GM19023 (cell line): ENCODE measurements at regions not wholly inside any gene's neighbourhood (a gene's known extent, or its start where the extent isn't known, plus 50 kb on each side); places are given as distances from the start of the nearest gene placed in this dataset.
"Not testable (repeated sequence)": the region's sequence is repeated elsewhere in the genome, so short reads cannot be mapped to it uniquely, and the experiment has no call there.

Source experiments
- ATAC-seq: cut with Tn5 transposase; IDR thresholded peaks from one replicate; pipeline ENCODE4 v1.9.1; 2021; ENCODE audit warnings: mild to moderate bottlenecking, moderate library complexity; ENCODE audit not compliant: unreplicated experiment

DNA sequence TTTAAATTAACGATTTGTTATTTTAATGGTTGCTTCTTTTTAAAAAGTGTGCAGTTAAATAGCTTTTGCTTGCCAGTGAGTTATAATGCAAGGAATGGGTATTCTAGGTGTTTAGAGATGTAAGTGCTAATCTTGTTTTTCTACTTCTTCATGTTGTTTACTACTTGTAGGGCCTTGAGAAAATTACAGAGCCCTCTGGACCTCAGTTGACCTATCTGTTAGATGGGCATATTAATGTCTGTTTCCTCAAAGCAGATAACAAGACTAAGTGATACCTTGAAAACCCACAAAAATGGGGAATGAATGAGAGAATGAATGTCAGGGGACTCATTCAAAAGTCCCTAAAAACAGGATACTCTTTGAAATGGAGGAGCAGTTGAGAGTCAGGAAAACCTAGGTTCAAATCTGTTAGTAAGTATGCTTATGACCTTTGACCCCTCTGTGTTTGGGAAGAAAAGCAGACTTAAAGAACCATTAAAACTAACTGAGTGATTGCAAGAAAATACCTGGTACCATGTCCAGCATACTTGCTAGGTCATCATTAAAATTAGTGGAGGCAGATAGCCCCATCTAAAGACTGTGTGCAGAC, 419.5 kb downstream of the EDEM1 start:
- no peak for ATAC-seq

DNA sequence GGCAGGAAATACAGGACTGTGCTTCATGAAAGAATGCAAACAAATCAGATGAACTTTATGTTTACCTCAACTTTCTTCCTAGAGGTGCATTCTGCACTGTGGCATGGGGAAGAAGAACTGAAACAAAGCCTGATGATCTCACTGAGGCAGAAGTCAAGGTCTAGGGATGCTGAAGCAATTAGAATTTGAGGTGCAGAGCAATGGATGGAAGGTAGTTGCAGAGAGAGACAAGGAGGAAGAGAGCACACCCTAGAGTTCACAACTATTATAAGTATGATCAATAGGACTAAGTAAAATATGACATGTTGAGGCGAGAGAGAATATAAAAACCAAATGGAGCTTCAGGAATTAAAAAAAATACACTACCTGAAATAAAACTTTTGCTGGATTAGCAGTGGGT, 420.1 kb downstream of the EDEM1 start:
- no peak for ATAC-seq

DNA sequence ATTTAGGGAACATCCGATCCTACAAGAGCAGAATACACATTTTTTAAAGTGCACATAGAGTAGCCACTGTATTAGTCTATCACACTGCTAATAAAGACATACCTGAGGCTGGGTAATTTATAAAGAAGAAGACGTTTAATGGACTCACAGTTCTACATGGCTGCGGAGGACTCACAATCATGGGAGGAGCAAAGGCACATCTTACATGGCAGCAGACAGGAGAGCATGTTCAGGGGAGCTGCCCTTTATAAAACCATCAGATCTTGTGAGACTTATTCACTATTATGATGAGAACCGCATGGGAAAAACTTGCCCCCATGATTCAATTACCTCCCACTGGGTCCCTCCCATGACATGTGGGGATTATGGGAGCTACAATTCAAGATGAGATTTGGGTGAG, 421.5 kb downstream of the EDEM1 start:
- not testable (repeated sequence) for ATAC-seq

DNA sequence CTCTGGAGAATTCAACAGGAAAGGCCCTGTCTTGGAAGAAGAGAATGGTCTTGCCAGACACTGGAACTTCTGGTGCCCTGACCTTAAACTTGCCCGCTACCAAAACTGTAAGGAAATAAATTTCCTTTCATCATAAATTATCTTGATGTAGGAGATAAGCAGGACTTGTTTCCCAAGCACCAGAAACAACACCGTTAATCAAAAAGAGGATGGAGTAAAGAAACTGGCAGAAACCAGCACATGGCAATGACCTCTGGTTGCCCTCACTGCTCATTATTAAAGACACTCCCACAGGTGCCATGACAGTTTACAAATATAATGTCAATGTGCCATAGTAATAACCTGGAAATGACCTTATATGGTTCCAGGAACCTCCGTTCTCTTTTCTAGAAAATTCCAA, 426.1 kb downstream of the EDEM1 start:
- ATAC-seq, result no peak

DNA sequence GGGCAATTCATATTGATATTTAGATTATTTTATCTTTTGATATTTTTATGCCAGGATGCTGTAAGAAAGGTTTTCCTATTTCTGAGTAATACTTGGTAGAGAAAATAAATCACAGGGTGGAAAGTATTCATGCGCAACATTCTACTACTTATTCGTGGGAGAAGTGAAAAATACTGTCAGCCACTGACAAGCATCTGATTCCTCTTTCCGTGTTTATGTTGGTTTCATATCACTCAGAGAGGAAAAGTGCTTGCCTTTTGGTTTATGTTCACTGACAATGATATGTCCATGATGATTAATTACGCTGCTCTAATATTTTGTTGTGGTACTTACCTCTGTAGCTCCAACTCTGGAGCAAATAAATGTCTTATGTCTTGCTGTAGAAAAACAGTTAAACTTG, 429.4 kb downstream of the EDEM1 start:
- no peak for ATAC-seq

DNA sequence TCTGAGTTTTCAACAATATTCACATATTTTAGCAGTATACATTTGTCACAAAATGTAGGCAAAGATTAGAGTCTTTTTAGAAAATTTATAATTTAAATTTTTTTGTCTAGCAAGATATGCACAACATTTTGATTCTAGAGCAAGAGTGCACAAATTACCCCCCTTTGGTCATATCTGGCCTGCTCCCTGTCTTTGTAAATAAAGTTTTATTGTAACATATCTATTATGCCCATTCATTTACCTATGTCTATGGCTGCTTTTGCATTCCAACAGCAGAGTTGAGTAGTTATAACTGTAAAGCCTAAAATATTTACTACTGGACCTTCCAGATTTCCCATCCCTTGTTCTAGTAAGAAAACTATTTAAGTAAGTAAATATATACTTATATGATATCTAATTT, 430.7 kb downstream of the EDEM1 start:
- ATAC-seq, result no peak

DNA sequence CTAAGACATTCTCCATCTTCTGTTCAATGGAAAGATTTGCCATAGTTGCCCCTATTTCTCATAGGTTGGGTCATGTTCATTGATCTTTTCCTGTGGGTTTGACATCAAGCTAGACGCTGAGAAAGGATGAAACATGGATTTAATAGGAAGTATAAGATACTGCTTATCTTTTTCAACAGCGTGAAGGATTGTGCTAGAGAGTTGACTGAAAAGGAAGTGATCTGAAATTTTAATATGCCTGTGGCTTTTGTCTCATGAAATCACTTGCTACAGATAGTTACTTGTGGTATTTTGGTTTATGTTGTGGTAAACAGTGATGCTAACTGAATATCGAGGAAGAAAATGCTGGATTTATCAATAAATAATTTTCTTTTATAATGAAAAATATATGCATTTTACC, 442.9 kb downstream of the EDEM1 start:
- no peak for ATAC-seq

DNA sequence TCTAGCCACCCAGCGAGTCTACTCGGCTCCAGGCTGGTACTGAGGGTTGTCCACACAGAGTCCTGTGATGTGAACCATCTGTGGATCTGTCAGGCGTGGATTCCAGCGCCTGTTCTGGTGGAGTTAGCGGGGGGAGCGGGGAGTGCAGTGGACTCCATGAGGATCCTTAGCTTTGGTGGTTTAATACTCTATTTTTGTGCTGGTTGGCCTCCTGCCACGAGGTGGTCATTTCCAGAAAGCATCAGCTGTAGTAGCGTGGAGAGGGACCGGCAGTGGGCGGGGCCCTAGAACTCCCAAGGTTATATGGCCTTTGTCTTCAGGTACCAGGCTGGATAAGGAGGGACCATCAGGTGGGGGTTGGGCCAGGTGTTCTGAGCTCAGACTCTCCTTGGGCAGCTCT, 446.5 kb downstream of the EDEM1 start:
- ATAC-seq, result no peak

DNA sequence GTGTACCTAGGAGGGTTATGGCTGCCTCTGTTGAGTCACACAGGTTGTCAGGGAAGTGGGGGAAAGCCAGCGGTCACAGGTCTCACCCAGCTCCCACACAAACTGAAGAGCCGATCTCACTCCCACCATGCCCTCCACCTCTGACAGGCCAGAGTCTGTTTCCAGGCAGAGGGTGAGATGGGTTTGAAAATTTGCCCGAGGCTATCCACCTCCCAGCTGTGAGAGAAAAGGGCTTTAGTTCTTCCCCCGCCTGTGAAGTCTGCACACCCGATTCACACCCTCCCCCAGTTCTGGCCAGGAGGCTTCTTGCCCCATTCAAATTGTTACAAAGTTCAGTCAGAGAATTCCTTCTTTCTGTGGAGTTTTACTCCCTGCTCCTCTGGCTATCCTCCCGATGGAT, 446.9 kb downstream of the EDEM1 start:
- ATAC-seq, result no peak

DNA sequence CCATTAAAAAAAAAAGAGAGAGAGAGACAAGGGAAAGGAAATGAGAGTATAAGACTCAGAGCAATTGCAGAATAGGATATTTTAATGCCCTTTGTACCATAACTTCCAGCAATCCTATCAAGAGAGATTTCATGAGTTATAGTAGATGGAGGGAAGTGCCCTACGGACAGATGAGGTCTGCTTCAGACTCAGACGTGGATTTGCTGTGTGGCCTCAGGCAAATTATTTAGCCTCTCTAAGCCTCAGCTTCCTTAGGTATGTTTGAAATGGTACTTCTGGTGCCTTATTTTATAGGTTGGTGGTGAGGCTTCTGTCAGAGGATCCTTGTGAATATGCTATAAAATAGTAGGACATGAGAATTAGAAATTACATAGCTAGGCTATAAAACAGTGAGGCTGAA, 448.2 kb downstream of the EDEM1 start:
- no peak for ATAC-seq

DNA sequence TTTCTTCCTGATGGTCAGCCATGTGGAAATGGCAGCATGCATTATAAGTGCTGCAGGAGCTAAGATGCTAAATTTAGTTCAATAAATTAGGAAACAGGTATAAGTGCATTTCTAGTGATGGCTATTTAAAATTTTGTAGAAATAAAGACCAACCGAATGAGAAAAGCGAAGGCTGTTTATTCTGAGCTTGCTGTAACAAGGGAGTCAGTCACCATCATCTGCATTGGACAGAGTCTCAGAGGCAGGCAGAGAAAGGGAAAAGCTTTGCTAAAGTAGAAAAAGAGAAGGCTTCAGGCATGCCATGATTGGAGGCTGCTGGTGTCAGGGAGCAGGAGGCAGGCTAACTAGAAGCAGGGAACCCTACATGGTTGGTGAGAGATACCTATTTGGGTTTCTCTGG, 451.0 kb downstream of the EDEM1 start:
- ATAC-seq, result no peak

DNA sequence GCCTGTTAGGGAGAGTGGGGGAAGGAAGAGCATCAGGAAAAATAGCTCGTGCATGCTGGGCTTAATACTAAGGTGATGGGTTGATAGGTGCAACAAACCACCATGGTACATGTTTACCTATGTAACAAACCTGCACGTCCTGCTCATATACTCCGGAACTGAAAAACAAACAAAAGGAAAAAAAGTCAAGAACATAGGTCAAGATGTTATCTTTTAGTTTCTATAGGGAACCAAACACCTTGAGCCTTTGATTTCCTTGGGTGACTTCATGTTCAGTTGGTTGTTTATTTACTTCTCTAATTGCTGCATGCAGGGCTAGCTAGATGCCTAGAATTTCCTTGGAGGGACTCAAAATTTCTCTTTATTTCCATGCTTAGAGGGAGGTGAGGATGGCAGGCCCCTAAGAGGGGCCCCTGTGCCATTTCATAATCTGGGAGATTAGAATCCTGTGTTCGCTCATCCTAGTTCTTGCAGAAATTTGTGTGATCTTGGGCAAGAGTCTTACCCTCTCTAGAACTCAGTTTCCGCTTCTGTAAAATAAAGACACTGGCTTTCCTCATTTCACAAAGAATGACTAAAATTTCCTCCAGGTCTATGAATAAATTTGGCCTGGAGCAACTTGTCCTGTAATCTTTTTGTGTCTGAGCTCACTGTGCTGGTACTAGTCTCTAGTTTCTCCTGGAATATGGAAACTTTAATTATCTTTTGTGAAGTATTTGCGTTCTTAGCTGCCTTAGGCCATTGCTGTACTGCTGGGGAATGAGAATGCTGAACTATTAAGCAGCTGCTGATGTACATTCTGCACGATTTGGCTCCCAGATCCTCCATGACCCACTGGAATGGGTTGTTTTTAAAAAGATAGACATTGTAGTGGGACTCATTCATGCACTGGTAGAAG, 457.5 kb downstream of the EDEM1 start:
- ATAC-seq, result no peak

DNA sequence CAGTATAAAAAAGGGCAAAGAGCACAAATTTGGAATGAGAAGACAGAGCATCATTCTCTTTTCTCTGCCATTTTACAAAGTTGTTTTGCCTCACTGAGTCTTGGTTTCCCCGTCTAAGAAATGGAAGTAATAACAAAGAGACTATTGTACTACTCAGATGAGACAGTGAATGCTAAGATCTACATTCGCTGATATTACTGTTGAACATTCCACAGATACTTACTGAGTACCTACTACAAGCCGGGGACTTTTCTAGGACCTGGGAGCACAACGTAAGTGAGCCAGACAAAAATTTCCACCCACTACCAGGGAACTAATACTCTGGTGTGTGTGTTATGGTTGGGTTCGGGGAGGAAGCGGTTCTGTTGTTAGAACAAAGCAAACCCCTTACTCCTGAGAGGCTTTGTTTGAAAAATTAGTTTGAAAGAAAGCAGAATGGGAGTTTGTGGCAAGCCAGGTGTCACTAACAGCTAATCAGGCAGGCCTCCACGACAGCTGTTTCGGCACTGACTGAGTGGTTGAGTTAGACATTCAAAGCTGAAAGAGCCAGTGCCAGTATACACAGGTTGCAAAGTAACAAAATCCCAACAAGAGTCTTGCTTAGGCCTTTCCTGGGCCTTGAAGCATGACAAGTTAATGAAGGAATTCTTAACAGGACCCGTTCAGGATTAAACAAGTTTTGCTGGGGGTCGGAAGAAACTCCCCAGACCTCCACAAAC, 458.3 kb downstream of the EDEM1 start:
- ATAC-seq, result no peak

DNA sequence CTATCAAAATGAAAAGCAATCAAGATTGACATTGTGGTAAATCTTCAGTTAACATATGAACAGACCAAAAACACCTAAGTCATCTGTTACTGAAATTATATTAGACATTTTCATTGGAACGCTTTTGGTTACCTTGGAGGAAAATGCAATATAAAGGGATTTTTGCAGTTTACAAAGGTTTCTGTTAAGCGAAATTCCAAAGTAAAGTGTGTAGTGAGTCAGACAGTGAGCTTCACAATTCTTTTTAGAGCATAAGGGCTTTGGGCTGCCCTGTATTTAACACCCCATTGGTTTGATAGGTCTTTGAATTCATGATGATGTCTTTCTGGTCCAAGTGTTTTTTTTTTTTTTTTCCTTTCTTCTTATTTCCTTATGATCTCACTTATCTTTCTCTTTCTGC, 462.8 kb downstream of the EDEM1 start:
- ATAC-seq, result no peak

DNA sequence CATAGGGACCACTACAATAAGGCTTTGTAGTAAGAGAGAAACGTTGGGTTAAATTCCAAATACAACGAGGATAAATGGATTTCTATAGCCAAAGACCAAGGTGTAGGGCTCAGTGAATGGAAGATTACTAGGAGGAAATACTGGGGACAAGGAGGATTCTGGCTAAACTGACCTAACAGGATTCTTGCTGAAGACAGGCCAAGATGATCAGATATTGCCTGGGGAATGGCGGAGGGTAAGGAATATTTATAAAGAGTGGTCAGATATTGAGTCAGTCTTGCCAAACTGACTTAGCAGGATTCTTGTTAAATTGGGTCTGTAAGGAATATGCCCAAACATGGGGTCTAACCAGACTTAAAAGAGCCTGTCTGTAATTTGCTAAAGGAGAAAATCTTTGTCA, 463.8 kb downstream of the EDEM1 start:
- no peak for ATAC-seq

DNA sequence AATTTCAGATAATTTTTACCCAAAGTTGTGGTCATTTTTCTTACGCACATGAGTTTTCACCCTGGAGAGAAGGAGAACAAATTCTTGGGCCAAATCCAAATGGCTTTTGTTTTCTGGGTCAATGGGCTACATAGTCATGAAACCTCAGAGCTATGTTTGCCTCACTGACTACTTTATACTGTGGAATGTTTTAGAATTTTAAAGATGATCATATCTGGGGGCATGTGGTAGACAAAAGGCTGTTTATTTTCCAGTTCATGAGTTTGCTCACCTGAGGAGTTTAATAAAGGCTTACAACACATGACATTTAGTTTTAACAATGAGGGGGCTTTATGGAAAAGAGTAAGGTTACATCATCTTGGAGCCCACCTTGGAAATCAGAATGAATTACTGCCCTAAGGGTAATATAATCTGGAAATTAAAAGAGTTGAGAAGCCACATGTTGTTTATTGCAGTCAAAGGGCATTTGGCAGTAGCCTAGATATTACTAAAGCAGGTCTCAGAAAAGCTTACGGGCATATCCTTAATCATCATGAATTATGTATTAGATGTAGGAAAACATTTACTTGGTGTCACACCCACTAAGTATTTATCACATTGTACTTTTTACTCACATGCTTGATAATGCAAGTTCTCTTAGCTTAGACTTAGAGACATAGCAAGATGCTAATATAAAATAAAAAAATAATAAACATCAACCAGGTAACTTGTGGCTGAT, 466.1 kb downstream of the EDEM1 start:
- ATAC-seq, result no peak

DNA sequence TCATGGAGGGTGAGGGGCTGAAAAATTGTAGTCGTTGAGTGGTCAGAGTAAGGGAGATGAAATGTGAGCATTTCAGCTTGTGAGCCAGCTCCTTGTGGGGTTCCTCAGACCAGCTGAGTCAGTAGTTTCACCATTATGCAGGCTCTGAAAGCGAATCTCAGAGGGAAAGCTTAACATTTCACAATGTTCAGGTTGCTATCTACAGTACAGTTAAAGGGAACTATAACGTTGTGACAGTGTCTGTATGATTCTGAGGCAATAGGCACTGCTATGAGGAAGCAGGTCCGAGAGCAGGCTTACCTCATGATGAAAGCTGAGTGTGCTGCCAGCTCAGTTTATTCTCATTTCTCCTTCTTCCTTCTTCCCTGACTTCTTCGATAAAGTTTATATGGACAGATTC, 469.6 kb downstream of the EDEM1 start:
- no peak for ATAC-seq

DNA sequence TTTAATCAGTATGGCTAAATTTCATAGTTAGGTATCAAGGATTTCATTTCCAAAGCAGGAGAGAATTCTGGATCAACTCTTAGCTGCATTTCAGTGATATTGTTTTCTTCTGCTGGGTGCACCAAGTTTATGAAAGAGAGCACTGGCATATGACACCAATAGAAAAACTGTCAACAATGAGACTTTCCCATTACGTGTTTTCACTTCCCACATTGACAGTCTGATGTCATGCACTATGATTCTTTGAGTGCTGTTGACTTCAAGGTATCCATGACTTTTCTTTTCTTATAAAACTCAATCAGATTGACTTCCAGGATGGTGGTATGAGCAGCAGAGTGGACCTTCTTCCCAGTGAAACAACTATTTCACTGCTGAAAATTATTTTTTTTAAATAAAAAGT, 476.1 kb downstream of the EDEM1 start:
- no peak for ATAC-seq

DNA sequence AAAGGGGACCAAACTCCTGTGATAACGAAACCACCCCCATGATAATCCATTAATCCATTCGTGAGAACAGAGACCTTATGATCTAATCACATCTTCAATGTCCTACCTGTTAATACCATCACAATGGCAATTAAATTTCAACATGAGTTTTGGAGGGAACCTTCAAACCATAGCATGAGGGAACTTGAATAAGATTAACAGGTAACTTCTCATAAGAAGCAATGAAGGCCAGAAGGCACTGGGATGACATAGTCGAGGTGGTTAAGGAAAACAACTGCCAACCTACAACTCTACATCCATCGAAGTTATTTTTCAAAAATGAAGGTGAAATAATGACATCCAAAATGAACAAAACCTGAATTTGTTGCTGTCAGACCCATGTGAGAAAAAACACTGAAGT, 478.9 kb downstream of the EDEM1 start:
- ATAC-seq, result no peak

DNA sequence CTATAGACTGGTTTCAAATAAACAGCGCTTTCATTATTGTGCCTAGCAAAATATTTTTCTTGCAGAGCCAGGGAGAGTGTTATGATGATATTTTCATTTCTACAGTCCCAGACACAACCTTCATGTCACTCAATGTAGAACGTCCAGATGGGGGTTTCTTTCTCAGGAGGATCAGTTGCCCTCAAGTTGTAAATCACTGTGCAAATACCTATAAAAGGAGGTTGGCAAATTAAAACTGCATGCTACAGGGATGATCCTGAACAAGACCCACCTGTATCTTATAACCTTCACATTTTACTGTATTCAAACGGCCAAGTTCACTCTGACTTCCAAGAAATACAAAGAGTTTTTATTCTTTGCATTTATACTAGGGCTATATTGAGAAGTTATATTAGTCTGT, 486.0 kb downstream of the EDEM1 start:
- no peak for ATAC-seq

DNA sequence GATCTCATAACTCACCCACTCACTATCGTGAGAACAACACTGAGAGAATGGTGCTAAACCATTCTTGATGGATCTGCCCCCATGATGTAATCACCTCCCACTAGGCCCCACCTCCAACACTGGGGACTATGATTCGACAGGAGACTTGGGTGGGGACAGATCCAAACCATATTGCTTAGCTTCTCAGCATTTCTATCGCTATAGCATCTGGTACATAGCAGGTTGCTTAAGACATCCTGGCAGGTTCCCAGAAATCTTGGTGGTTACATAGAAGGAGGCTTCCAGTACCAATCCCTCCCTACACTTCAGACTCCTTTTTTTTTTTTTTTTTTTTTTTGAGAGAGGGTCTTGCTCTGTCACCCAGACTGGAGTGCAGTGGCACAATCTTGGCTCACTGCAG, 487.8 kb downstream of the EDEM1 start:
- ATAC-seq, result no peak
